ENCODE measurements at regions not wholly inside any gene's neighbourhood (a gene's known extent, or its start where the extent isn't known, plus 50 kb on each side); places are given as distances from the start of the nearest gene placed in this dataset.

DNA sequence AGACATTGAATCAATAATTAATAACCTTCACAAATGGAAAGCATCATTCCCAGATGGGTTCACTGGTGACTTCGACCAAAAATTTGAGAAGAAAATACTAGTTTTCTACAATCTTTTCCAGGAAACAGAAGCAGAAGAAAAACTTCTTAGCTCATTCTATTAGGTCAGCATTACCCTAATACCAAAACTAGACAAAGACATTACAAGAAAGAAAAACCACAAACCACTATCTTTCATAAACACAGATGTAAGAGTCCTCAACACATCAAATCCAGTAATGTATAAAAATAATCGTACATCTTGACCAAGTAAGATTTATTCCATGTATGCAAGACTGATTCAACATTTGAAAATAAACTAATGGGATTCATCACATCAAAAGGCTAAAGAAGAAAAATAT lies 64.0 kb upstream of the CDK1 start:
- Mint-ChIP-seq H3K9me3 (peaks cover 33% of the 10 kb centered on the region), H3K36me3 (peaks cover 32% of the 10 kb centered on the region), H3K4me3 (no peak overlapping the region), H3K4me1 (peaks cover 7% of the 10 kb centered on the region), H3K27ac (no peak overlapping the region), H3K27me3 (ENCODE audit: low read depth) (no peaks in the 10 kb centered on the region)
- TF ChIP-seq, protein P1, sequence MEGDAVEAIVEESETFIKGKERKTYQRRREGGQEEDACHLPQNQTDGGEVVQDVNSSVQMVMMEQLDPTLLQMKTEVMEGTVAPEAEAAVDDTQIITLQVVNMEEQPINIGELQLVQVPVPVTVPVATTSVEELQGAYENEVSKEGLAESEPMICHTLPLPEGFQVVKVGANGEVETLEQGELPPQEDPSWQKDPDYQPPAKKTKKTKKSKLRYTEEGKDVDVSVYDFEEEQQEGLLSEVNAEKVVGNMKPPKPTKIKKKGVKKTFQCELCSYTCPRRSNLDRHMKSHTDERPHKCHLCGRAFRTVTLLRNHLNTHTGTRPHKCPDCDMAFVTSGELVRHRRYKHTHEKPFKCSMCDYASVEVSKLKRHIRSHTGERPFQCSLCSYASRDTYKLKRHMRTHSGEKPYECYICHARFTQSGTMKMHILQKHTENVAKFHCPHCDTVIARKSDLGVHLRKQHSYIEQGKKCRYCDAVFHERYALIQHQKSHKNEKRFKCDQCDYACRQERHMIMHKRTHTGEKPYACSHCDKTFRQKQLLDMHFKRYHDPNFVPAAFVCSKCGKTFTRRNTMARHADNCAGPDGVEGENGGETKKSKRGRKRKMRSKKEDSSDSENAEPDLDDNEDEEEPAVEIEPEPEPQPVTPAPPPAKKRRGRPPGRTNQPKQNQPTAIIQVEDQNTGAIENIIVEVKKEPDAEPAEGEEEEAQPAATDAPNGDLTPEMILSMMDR (IDR thresholded peaks at IDR 0.05; ENCODE audit: unreplicated experiment), result no peak
- no peak for DNase-seq (ENCODE audit: low spot score in 2 of 2, unreplicated experiment in 2 of 2)

DNA sequence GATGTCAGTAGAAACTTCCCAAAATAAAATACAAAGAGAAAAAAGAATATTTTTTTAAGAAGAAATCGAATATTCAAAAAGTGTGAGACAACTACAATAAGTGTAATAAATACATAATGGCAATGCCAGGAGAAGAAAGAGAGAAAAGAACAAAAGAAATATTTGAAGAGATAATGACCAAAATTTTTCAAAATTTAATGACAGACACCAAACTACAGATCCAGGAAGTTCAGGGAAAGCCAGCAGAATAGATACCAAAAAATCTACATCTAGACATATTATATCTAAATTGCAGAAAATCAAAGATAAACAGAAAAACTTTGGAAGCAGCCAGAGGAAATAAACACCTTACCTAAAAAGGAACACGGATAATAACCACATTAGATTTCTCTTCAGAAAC lies 66.8 kb upstream of the CDK1 start:
- Mint-ChIP-seq H3K9me3 (peaks cover 45% of the 10 kb centered on the region), H3K27ac (no peak overlapping the region), H3K4me3 (no peak overlapping the region), H3K36me3 (peaks cover 40% of the 10 kb centered on the region), H3K4me1 (peaks cover 4% of the 10 kb centered on the region), H3K27me3 (ENCODE audit: low read depth) (no peaks in the 10 kb centered on the region)
- TF ChIP-seq, protein P1 (IDR thresholded peaks at IDR 0.05; ENCODE audit: unreplicated experiment), result no peak
- DNase-seq (ENCODE audit: low spot score in 2 of 2, unreplicated experiment in 2 of 2), result no peak

DNA sequence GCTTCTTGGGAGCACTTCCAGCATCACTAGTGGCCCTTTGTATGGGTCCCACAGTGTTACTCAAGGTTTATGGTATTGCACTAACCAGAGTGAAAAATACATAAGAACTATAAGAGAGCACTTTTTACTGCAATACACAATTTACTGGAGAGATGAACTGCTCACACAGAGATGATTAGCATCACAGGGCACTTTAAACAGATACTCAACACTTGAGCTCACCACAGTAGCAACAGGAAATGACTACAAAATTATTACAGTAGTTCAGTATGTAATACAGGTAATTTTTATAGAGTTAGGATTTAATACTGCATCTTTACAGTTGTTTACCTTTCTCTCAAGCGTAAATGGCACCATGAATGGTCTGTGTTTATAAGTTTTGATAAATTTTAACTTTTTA lies 68.2 kb upstream of the CDK1 start:
- Mint-ChIP-seq H3K36me3 (peaks cover 42% of the 10 kb centered on the region), H3K27me3 (ENCODE audit: low read depth) (no peaks in the 10 kb centered on the region), H3K4me1 (peaks cover 8% of the 10 kb centered on the region), H3K9me3 (peaks cover 47% of the 10 kb centered on the region), H3K27ac (no peak overlapping the region), H3K4me3 (no peak overlapping the region)
- TF ChIP-seq, protein P1 (IDR thresholded peaks at IDR 0.05; ENCODE audit: unreplicated experiment), result no peak
- DNase-seq (ENCODE audit: low spot score in 2 of 2, unreplicated experiment in 2 of 2), result no peak

DNA sequence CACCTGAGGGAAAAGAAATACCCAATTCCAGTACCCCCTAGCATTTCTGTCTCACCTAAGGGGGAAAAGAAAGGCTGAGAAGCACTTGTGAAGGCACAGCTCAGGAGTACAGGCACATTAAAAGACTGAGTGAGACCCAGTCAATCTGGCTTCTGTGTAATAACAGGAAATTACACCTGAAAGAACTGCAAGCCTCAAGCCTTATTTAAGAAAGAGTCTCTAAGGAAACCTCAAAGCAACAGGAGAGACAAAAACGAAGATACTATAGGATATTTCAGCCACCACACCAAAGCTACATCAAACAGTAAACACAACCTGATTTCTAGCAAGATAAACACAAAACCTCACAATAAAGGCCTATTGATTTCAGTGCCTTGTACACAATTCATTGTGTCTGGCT lies 69.6 kb upstream of the CDK1 start:
- DNase-seq (ENCODE audit: low spot score in 2 of 2, unreplicated experiment in 2 of 2), result no peak
- Mint-ChIP-seq H3K27me3 (ENCODE audit: low read depth) (no peaks in the 10 kb centered on the region), H3K27ac (no peak overlapping the region), H3K4me1 (peaks cover 20% of the 10 kb centered on the region), H3K36me3 (peaks cover 36% of the 10 kb centered on the region), H3K9me3 (peaks cover 39% of the 10 kb centered on the region), H3K4me3 (no peak overlapping the region)
- TF ChIP-seq, protein P1 (IDR thresholded peaks at IDR 0.05; ENCODE audit: unreplicated experiment), result no peak

DNA sequence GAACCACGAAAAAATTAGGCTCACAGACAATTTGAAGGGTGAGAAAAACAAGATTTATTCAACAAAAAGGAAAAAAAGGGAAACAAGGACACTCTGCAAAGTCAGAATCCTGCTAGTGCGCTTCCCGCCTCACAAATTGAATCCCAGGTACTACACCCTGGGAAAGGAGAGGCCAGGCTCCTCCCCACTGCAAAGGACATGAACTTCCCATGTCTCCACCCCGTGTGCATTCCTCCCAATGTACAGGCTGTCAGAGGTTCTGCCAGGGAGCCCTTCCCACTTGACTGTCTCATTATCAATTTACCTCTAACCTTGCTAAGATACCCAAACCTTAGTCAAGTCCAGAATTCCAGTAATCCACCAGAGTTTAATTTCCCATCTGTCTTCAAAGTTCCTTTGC lies 70.4 kb upstream of the CDK1 start:
- TF ChIP-seq, protein P1 (IDR thresholded peaks at IDR 0.05; ENCODE audit: unreplicated experiment), result no peak
- no peak for DNase-seq (ENCODE audit: low spot score in 2 of 2, unreplicated experiment in 2 of 2)
- peaks cover 34% of the 10 kb centered on the region for H3K9me3 Mint-ChIP-seq
- no peak overlapping the region for H3K4me3 Mint-ChIP-seq
- peaks cover 22% of the 10 kb centered on the region for H3K4me1 Mint-ChIP-seq
- H3K27ac Mint-ChIP-seq, result peak overlapping the region; percentile 14
- peaks cover 35% of the 10 kb centered on the region for H3K36me3 Mint-ChIP-seq
- H3K27me3 Mint-ChIP-seq (ENCODE audit: low read depth), result no peaks in the 10 kb centered on the region

DNA sequence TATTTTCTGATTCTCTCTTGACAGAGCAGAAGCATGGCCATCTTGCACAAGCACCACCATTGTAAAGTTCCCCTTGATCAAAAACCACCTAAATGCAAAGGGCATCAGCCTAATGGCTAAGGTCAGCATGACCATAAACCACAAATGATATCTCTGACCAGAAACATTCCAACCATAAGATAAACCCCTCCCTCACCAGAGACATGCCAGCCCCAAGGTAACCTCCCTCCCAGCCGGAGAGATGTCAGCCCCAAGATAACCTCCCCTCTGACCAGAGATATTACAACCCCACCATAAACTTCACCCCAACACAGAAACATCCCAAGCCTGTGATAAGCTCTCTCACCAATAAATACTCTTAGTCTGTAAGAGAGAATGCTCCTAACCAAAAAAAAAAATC lies 72.1 kb upstream of the CDK1 start:
- peaks cover 39% of the 10 kb centered on the region for H3K36me3 Mint-ChIP-seq
- H3K27me3 Mint-ChIP-seq (ENCODE audit: low read depth), result no peaks in the 10 kb centered on the region
- peaks cover 22% of the 10 kb centered on the region for H3K4me1 Mint-ChIP-seq
- no peak overlapping the region for H3K27ac Mint-ChIP-seq
- DNase-seq (ENCODE audit: low spot score in 2 of 2, unreplicated experiment in 2 of 2), result no peak
- H3K4me3 Mint-ChIP-seq, result no peak overlapping the region
- peaks cover 36% of the 10 kb centered on the region for H3K9me3 Mint-ChIP-seq
- TF ChIP-seq, protein P1 (IDR thresholded peaks at IDR 0.05; ENCODE audit: unreplicated experiment), result no peak
